ENCODE measurements at regions not wholly inside any gene's neighbourhood (a gene's known extent, or its start where the extent isn't known, plus 50 kb on each side); places are given as distances from the start of the nearest gene placed in this dataset.

DNA sequence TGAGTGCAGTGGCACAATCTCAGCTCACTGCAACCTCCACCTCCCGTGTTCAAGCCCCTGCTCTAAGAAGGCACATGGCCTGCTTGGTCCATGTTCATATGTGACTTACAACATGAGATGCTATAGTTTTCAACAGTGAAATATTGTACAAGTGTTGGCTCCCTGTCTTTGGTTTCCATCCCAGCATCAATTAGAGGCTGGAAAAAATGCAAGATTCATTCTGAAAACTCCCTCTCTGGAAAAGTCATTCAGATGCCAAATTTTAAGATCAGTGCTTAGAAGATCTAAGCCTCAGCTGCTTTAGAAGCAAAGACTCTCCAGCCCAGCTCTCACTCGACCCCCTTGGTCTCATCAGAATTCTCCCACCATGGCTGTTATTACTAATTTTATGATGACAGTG lies 398.9 kb downstream of the KIF16B start:
- no peak for DNase-seq (ENCODE audit: low spot score)

DNA sequence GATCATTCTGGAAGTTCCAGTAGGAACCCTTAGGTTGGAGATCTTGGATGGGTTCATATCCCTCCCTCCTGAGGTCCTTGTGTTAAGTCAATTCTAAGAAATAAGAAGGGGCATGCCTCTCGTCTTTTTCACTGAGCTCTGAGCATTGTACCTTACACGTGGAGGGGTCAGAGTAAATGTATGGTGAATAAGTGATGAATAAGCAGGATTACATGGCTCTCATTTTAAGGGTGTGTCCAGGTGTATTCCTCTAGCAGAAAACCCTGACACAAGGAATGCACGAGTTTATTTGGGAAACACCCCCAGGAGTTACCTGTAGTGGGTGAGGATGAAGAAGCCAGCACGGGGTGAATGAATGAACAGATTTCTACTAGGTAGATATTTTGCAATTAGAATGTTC lies 400.2 kb downstream of the KIF16B start:
- DNase-seq (ENCODE audit: low spot score), result no peak

DNA sequence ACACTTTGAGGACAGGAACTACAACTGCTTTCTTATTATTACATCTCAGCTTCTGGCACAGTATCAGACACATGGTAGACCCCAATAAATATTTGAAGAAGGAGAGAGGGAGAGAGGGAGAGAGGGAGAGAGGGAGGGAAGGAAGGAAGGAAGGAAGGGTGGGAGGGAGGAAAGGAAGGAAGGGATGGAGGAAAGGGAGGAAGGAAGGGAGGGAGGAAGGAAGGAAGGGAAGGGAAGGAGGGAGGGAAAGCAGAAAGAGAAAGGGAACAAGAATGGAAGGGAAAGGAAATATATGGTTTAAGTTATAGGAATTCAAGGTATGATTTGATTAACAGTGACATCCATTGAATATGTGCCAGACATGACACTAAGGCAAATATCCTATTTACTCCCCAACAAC lies 402.1 kb downstream of the KIF16B start:
- DNase-seq (ENCODE audit: low spot score), result no peak

DNA sequence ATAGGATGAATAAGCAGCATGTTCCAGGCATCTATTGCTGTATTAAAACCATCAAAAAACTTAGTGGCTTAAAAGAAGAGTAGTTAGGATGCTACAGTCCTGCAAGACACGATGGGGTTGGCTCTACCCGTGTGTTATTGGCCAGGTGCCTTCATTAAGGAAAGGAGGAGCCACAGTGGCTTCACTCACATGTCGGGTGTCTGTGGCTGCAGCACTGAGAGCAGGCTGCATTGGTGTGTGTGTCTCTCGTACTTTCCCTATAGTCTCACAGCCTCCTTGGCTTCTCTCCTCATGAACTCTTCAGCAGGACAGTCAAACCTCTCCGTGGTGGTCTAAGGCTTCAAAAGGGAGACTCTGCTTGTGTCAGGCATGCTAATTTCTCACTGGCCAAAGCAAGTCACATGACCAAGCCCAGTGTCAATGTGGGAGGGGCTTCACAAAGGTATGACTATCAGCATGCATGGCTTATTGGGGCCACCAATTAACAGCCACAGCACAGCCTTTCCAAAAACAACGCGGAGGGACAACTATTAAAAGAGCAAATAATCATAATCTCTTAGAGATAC lies 402.8 kb downstream of the KIF16B start:
- DNase-seq (ENCODE audit: low spot score), result no peak

DNA sequence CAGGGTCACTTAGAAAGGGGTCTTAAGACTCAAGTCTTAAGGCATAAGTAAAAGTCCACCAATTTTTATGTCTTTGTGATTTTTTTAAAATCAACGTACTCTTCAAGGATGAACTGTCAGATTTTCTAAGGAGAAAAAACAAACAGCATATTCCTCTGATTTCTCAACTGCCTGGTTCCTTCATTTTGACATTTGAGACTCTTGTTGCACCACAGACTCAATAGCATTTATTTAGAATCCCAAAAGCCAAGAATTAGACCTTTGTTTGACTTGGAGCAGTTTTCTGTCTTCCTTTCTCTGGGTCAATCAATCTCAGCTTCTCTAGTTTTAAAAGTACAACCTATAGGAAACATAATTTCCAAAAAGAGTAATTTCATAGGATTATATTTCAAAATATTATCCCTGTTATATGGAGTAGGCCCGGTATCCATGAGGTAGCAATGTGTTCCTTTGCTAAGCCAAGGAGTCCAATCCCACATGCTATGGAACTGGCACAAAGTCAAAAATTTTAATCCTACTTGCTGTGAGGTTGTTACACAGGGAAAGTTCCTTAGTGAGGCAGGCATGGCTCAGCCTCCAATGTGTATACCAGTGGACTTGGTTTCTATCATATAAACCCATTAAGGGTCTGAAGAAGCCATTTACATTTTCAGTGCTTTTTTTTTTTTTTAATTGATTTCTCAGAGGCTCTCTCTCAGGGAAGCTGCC lies 405.7 kb downstream of the KIF16B start:
- no peak for DNase-seq (ENCODE audit: low spot score)

DNA sequence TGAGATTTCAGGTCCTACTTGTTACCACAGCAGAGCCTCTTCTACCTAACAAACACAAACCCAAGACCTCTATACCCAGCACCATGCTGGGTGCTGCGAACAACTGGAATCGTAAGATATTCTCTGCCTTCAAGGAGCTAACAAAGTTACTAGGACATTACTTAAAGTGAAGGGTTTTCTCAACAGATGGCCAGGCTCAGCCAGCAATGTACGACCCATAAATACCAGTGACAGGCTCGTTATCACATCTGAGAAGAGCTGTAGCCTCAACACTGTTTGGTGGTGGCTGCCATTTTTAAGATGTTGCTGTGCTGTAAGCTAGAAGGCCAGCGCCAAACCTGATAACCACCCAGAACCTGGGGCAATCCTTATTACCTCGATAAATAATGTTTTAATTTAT lies 406.5 kb downstream of the KIF16B start:
- no peak for DNase-seq (ENCODE audit: low spot score)

DNA sequence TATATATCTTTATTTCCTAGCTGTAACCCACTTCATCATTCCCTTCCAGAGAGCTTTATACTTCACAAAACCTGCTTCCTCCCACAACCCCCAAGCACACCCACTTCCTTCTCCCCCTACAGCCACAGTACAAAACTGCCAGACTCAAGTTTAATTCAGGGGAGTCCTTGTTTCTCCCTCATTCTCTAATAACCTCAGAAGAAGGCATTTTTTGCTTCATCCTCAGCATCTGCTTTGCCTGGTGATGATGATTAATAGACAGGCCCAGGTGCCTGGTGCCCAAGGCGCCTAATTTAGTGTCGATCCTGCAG lies 414.3 kb downstream of the KIF16B start:
- no peak for DNase-seq (ENCODE audit: low spot score)

DNA sequence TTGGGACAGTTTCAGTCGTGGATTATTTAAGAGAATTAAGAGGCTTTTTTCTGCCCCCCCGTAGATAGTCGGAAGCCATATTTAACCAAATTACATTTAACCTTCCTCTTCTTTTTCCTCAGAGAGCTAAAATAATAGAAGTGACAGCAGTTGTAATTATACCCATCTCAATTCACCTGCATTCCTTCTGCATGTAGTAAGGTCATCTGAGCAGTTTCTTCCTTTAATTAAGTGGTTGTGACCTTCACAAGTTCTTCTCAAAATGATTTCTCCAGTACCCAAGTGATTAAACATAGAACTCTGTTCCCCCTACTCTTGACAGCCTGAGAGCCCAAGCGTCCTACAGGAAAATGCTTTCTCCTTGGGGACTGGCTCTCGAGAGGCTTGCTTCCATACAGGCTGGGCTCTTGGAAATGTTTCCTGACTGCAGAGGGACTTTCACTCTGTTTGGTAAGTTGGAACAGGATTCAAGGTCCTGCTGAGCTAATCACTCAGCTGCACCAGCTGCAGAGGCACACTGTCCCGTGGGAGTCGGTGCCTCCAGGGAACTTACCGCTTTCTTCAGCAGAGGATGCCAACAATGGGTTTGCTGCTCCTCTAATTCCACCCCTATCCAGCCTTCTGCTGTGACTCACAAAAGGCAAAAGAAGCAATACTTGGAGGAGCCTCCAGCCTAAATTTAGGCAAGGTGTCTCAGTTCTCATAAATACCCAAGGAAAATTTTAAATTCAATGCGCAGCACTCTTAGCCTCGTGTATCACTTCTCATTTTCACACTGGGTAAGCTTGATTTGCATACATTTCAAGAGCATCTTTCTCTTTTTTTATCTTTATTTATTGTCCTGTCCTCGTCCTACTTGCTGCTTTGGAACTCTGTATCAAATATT lies 414.9 kb downstream of the KIF16B start:
- DNase-seq (ENCODE audit: low spot score), result no peak

DNA sequence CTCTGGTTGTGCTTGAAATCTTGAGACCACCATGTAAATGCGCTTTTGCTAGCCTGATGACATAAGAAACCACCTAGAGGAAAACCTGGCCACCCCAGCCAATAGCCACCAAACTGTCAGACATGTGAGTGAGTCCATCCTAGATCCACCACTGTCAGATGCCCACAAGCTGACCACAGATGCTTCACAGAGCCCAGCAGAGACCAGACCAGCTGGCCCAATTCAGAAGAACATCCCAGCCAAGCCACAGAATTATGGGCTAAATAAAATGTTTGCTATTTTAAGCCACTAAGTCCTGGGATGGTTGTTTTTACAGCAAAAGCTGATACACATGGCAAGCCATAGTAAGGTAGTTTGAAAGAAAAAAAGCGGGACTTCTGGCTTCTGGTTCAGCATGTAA lies 425.3 kb downstream of the KIF16B start:
- no peak for DNase-seq (ENCODE audit: low spot score)

DNA sequence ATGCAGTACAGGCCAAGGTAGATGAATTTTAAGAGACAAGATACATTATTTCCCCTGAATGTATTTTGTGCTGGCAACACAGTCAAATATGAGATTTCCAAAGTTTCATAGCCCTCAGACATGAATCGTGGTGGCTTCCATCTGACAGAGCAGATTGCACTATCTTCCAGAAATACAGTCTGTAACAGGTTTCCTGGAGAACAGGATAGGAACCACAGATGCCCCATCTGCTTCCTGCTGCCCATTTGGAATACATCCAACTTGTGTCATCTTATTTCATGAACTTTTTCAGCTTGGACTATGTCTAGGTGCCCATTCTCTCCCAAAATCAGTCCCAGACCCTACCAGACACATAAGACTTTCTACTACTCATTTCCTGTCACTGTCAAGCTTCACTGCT lies 426.0 kb downstream of the KIF16B start:
- no peak for DNase-seq (ENCODE audit: low spot score)

DNA sequence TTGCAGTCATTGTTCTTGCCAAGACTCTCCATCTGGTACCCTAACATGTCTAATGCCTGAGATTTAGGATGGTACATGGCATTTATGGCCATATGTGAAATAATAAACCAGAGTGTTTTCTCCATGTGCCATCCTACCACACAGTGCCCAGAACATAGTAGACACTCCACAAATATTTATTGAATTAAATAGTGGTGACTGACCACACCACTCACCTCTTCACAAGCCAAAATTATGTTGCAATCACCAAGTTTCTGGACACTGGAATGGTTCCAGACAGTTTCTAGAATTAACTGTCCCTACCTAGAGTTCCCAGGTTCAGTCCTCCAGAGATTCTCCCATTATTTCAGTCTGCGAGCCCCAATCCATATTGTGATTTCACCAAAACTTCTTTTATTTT lies 427.3 kb downstream of the KIF16B start:
- DNase-seq (ENCODE audit: low spot score), result no peak

DNA sequence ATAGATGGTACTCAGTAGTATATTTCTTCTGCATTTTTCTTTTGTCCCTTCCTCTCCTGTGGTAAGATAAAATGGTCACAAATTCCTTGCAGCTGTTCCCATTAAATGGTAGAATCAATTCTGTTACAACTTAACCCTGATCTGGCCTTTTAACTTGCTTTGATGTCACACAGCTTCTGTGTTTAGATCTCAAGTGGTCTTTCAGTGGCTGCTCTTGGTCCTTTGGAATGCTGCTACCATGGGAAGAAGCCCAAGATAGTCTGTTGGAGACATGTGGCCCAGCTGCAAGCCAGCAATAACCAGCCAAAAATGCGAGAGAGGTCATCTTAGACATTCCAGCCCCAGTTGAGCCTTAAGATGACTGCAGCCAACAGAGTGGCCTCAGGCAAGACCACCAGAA lies 429.7 kb downstream of the KIF16B start:
- no peak for DNase-seq (ENCODE audit: low spot score)

DNA sequence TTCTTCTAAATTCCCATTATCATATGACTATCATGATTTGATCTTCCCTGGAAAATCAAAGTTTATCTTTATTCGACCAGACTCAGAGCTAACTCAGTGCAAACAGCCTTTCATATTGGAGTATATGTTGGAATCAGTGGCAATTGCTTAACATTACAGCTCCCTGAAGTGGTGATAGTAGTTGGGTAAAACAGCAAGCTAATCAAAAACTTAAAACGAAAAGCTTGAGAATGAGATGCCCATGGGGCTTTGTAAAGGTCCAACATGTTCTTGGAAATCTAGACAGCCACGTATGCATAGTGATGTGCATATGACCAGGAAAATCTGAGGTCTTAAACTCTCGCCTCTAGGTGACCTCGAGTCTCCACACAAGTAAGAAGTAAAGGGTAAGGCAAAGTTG lies 437.6 kb downstream of the KIF16B start:
- no peak for DNase-seq (ENCODE audit: low spot score)

DNA sequence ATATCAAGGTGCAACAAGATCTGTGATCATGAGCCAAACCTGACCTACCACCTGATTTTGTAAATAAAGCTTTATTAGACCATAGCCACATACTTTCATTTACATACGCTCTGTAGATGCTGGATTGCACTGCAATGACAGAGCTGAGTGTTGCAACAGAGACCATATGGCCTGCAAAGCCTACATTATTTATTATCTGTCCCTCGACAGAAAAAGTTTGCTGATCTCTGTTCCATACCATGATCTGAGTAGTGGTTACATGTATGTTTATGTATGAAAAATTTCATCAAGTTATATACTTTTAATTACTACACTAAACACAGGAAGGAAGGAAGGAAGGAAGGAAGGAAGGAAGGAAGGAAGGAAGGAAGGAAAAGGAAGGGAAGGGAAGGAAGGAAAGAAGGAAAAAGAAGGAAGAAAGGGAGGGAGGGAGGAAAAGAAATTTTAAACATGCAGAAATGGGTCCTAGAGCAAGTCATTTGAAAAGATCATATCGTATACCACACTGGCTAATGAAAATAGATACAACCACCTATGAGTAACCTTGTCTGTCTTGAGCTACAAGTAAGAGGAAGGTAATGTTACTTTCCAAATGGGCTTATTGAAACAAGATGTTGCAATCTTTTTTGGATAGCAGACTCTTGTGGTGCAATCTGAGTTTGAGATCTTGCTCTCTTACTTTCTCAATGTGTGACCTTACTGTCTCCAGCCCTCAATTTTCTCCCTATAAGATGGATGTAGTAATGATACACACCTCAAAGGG lies 441.0 kb downstream of the KIF16B start:
- no peak for DNase-seq (ENCODE audit: low spot score)

DNA sequence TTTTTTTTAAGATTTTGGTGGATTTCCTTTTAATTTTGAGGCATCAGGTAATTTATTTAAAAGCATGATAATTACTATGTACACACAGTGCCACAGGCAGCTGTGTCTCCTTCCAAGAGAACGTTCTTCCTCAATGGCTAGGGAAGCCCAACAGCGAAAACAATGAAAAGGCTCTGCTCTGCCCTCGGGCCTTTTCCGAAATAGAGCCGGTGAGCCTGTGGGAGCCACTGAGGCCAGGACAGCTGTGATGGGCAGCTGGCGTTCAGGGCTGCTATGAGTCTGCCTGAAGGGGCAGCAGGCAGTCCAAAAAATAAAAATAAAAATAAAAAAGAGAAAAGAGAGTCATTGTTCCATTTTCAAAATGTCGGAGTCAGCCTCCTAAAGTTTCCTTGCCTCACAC lies 443.8 kb downstream of the KIF16B start:
- no peak for DNase-seq (ENCODE audit: low spot score)

DNA sequence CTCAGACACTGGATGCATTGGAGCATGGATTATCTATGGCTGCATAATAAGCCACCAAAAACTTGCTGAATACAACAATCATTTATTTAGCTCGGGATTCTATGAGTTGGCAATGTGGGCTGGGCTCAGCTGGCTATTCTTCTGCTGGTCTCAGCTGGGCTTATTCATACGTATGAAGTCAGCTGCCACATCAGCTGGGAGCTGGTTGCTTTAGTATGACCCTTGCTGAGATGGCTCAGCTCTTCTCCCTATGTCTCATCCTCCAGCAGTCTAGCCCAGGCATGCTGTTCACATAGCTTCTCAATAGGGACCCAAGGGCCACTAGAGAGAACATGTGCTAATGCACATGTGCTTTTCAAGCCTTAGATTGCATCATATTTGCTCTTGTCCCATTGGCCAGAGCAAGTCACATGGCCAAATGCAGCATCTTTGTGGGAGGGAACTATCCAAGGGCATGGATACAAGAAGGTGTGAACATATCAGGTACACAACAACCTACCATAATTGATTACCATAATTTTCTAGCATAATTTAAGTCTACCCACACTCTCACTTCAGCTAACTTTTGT lies 444.6 kb downstream of the KIF16B start:
- no peak for DNase-seq (ENCODE audit: low spot score)

DNA sequence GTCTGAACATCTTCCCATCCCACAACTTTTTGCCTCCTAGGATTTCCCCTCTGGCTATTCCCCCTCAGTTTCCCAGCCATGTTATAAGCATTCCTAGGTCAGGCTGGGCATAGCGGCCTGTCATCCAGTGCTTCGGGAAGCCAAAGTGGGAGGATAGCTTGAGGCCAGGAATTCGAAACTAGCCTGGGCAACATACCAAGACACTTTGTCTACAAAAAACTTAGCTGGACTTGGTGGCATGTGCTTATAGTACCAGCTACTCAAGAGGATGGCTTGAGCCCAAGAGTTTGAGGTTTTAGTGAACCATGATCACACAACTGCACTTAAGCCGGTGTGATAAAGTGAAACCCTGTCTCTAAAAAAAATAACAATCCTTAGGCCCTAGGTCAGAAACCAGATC lies 447.4 kb downstream of the KIF16B start:
- no peak for DNase-seq (ENCODE audit: low spot score)

DNA sequence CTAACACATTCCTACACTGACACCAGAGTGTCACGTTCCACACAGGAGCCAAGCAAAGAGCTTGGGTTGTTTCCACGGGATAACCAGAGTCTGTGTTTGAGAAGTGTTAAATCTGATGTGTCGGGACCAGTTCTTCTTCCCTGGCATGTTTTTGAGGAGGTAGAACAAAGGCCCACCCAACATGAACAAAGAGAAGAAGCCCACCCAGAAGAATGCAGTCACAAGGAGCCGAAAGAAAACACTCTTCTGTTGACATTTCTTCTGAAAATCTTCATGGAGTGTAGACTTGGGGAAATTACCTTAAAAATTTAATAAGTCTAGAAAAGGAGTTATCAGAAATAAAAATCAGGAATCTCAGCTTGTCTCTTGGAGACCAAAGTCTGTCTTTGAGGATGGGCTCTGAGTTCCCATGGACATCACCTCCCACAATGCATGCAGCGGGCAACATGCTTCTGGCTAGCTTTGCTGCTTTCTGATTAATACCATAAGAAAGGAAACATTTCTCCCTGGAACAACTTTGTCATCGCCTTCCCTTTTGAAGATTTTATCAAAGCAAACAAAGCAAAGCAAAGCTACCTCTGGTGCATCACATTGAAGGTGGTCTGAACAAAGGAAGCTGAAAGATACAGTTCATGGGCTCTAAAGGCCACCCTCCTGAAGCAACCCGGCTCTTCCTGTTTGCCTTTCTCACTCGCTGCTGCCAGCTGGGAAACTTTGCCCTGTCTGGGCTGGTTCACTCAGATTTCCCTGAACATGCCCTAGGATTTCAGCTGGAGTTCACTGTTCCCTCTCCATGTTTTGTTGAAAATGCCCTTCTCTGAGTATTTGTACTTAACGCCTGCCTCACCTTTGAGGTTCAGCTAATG lies 448.1 kb downstream of the KIF16B start:
- no peak for DNase-seq (ENCODE audit: low spot score)

DNA sequence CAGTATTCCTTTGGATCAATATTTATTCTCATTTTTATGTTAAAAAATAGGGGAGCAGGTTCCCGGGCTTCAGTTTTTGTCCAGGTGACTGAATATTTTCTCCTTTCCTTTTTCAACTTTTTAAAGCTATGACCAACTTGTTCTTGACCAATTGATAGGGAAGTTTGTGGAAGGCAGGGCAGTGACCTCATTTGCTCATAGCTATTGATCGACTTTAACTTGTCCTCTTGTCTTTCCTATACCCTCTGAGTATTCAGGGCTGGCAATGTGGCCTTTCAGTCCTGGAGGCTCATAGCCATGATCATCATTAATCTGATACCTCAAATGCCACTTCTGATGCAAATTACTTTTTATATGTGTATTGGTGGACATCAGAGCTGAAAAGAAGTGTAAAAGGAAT lies 448.8 kb downstream of the KIF16B start:
- DNase-seq (ENCODE audit: low spot score), result no peak

DNA sequence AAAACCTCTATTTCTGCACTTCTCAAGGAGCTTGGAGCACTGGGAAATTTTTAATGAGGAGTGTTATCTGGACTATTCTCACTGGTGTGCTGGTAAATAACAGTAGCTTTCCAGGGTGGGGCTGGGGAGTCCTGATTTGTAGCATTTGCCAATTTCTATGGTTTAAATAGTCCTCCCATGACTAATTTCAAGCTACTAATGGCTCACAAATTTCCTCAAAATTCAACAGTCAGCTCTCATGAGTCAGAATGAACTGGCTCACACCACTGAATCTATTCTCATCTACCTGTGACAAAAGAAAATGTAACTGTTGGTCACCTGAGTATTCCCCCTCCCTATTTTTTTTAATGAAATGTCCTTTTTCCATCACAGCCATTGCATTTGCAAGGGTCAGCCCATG lies 449.6 kb downstream of the KIF16B start:
- DNase-seq (ENCODE audit: low spot score), result no peak

DNA sequence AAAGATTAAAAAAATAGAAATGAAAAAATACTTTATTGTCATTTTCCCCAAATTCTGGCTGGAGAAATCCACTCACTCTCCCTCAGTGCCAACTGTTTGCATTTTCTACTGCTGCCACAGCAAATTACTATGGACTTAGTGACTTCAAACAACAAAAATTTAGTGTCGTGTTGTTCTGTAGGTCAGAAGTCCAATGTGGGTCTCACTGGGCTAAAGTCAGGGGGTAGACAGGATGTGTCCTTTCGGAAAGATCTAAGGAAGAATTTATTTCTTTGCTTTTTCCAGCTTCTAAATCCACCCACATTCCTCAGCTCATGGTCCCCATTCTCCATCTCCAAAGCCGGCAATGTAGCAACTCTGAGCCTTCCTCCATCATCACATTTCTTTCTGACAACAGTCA lies 453.3 kb downstream of the KIF16B start:
- DNase-seq (ENCODE audit: low spot score), result no peak
